ENCODE measurements at regions not wholly inside any gene's neighbourhood (a gene's known extent, or its start where the extent isn't known, plus 50 kb on each side); places are given as distances from the start of the nearest gene placed in this dataset.

- H3K4me1 ChIP-seq (ENCODE audit: insufficient read depth, low read length, poor library complexity, severe bottlenecking), result no peaks in the 10 kb centered on the region
- no peaks in the 10 kb centered on the region for H3K9me3 ChIP-seq (ENCODE audit: low read depth, low read length, poor library complexity, severe bottlenecking)
- DNase-seq (ENCODE audit: low spot score), result no peak
- H3K4me3 ChIP-seq (ENCODE audit: low read depth, low read length, poor library complexity, severe bottlenecking), result no peak overlapping the region
- POLR2A ChIA-PET (ENCODE audit: low non-redundant PET), result no interaction called here
- H3K27ac ChIP-seq (ENCODE audit: low read depth, low read length, poor library complexity, severe bottlenecking), result no peak overlapping the region
- CTCF ChIA-PET, result no interaction called here
- intact Hi-C loops (cut with micrococcal nuclease; ENCODE audit: unreplicated experiment), result no loop called here
- H3K36me3 ChIP-seq (ENCODE audit: insufficient read depth, low read length, poor library complexity, severe bottlenecking), result no peaks in the 10 kb centered on the region
- no TSS peak for BruUV-seq (replicated peaks)
- H3K27me3 ChIP-seq (replicated peaks; ENCODE audit: insufficient read depth, low read depth, low read length, poor library complexity), result peaks cover 6% of the 10 kb centered on the region
- TF ChIP-seq CTCF (conservative IDR thresholded peaks at IDR 0.05; ENCODE audit: low read depth, low read length), result no peak
- no peak for TF ChIP-seq EZH2 (IDR thresholded peaks at IDR 0.05; ENCODE audit: borderline replicate concordance, low read depth, low read length, poor library complexity, severe bottlenecking)
These were observed 95.2 kb upstream of the NCK2 start for GRCh38 chr2:105649534-105649933.

DNA sequence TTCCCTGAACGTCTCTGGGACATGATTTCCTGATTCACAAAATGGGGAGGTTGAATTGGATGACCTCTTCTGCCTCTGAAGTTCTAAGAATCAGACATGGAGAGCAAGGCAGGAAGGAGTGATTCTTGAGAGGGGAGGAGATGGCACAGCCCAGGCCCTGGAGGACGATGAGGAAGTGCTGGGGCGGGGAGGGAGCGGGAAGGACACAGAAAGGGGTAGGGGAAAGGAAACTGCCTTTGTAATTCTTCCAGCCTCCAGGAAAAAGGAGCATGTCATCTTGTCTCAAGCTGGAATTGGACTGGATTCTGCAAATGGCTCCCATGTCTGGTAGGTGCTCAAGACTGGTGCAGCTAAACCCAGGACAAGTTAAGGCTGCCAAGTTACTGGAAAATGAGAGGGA is 97.0 kb upstream of the NCK2 start:
- Histone ChIP-seq H3K27me3 (replicated peaks; ENCODE audit: insufficient read depth, low read depth, low read length, poor library complexity) (peaks cover 20% of the 10 kb centered on the region), H3K9me3 (ENCODE audit: low read depth, low read length, poor library complexity, severe bottlenecking) (no peaks in the 10 kb centered on the region), H3K27ac (ENCODE audit: low read depth, low read length, poor library complexity, severe bottlenecking) (no peak overlapping the region), H3K4me3 (ENCODE audit: low read depth, low read length, poor library complexity, severe bottlenecking) (no peak overlapping the region), H3K4me1 (ENCODE audit: insufficient read depth, low read length, poor library complexity, severe bottlenecking) (no peaks in the 10 kb centered on the region), H3K36me3 (ENCODE audit: insufficient read depth, low read length, poor library complexity, severe bottlenecking) (no peaks in the 10 kb centered on the region)
- intact Hi-C loops (cut with micrococcal nuclease; ENCODE audit: unreplicated experiment), result no loop called here
- CTCF ChIA-PET, result no interaction called here
- BruUV-seq (replicated peaks), result no TSS peak
- POLR2A ChIA-PET (ENCODE audit: low non-redundant PET), result no interaction called here
- no peak for TF ChIP-seq CTCF (conservative IDR thresholded peaks at IDR 0.05; ENCODE audit: low read depth, low read length)
- TF ChIP-seq EZH2 (IDR thresholded peaks at IDR 0.05; ENCODE audit: borderline replicate concordance, low read depth, low read length, poor library complexity, severe bottlenecking), result no peak
- DNase-seq (ENCODE audit: low spot score), result no peak

GRCh38 chr2:105646774-105647076 is 98.0 kb upstream of the NCK2 start:
- no peak overlapping the region for H3K4me3 ChIP-seq (ENCODE audit: low read depth, low read length, poor library complexity, severe bottlenecking)
- no peak overlapping the region for H3K27ac ChIP-seq (ENCODE audit: low read depth, low read length, poor library complexity, severe bottlenecking)
- H3K9me3 ChIP-seq (ENCODE audit: low read depth, low read length, poor library complexity, severe bottlenecking), result no peaks in the 10 kb centered on the region
- no peak for TF ChIP-seq CTCF (conservative IDR thresholded peaks at IDR 0.05; ENCODE audit: low read depth, low read length)
- TF ChIP-seq EZH2 (IDR thresholded peaks at IDR 0.05; ENCODE audit: borderline replicate concordance, low read depth, low read length, poor library complexity, severe bottlenecking), result no peak
- peaks cover 26% of the 10 kb centered on the region for H3K27me3 ChIP-seq (replicated peaks; ENCODE audit: insufficient read depth, low read depth, low read length, poor library complexity)
- BruUV-seq (replicated peaks), result no TSS peak
- H3K4me1 ChIP-seq (ENCODE audit: insufficient read depth, low read length, poor library complexity, severe bottlenecking), result no peaks in the 10 kb centered on the region
- ChIA-PET CTCF (no interaction called here), POLR2A (ENCODE audit: low non-redundant PET) (no interaction called here)
- no peaks in the 10 kb centered on the region for H3K36me3 ChIP-seq (ENCODE audit: insufficient read depth, low read length, poor library complexity, severe bottlenecking)
- intact Hi-C loops (cut with micrococcal nuclease; ENCODE audit: unreplicated experiment), result no loop called here
- DNase-seq (ENCODE audit: low spot score), result no peak
